ENCODE measurements at regions not wholly inside any gene's neighbourhood (a gene's known extent, or its start where the extent isn't known, plus 50 kb on each side); places are given as distances from the start of the nearest gene placed in this dataset.

- TF ChIP-seq CTCF (IDR thresholded peaks at IDR 0.05; ENCODE audit: low read depth, low read length) (no peak), MYC (IDR thresholded peaks at IDR 0.05; ENCODE audit: low read depth, low read length) (no peak), MAX (IDR thresholded peaks at IDR 0.05; ENCODE audit: low read depth, low read length) (no peak)
Observed at GRCh38 chr14:23829736-23830471, 123.7 kb upstream of the DHRS4 start.

Measured in NB4 (cell line).